HepG2 (cell line): ENCODE measurements at regions not wholly inside any gene's neighbourhood (a gene's known extent, or its start where the extent isn't known, plus 50 kb on each side); places are given as distances from the start of the nearest gene placed in this dataset.
A peak's percentile ranks its signal among the peaks of the same experiment; 100 is the strongest.

Source experiments
- ATAC-seq: fragments of 200-7000 bp; cut with Tn5 transposase; 3 replicates; pipeline ENCODE4 v1.9.1; 2020; ENCODE audit warnings: mild to moderate bottlenecking, moderate library complexity
- BruUV-seq: library from RNA; stranded (reverse); fragments of 400-500 nt; replicated peaks from 2 replicates; lab custom pipeline; 2021; lab: Mats Ljungman, UMichigan
- CTCF ChIA-PET: fragments of 300-600 bp; formaldehyde crosslinking; extraction: SDS; loops from one replicate; lab custom pipeline; 2021; ENCODE audit warnings: low total read pairs, inconsistent platforms, low intra/inter-chr PET ratio; lab: Yijun Ruan, JAX
- POLR2A ChIA-PET: fragments of 350-600 bp; sonication (Branson Sonifier 250); formaldehyde crosslinking; loops from one replicate; lab custom pipeline; 2020; ENCODE audit warnings: antibody characterized with exemption, inconsistent platforms; lab: Yijun Ruan, JAX
- DNase-seq: peaks from one replicate; pipeline ENCODE4 v3.0.0-alpha.2; 2015; ENCODE audit warnings: low spot score
- FAIRE-seq: peaks from 3 replicates; lab custom pipeline; 2011; peaks lifted over from hg19 to GRCh38; lab: Jason Lieb, UNC
- H2AFZ ChIP-seq: one replicate; pipeline ENCODE4 v1.6.1; 2011; ENCODE audit warnings: low read length, inconsistent platforms
- H3K27ac ChIP-seq: fragments of 300-600 bp; 3 replicates; pipeline ENCODE4 v1.8.0; 2011; ENCODE audit warnings: mixed run types, mild to moderate bottlenecking, mixed read lengths, low read length, inconsistent platforms; ENCODE audit not compliant: insufficient read depth; ENCODE audit errors: extremely low read length
- H3K27me3 ChIP-seq, 2 experiments: fragments of 200-600 bp in 1 of 2; 2 replicates in 1 of 2; 3 replicates in 1 of 2; pipeline versions ENCODE4 v1.6.0 to v1.8.0; 2011; ENCODE audit warnings: low read length in 2 of 2, mild to moderate bottlenecking in 2 of 2, moderate library complexity in 2 of 2, inconsistent platforms in 1 of 2; ENCODE audit not compliant: insufficient read depth in 2 of 2, control insufficient read depth in 1 of 2
- H3K36me3 ChIP-seq, 2 experiments: fragments of 200-600 bp in 1 of 2; replicated peaks in 1 of 2; 2 replicates in 1 of 2; 3 replicates in 1 of 2; pipeline versions ENCODE4 v1.5.1 to v1.8.0; 2011; ENCODE audit warnings: low read length in 2 of 2, inconsistent platforms in 1 of 2; ENCODE audit not compliant: insufficient read depth in 2 of 2, control insufficient read depth in 1 of 2
- H3K4me1 ChIP-seq: 2 replicates; pipeline ENCODE4 v1.5.1; 2012; ENCODE audit warnings: low read length, inconsistent platforms; ENCODE audit not compliant: insufficient read depth
- H3K4me2 ChIP-seq: 2 replicates; pipeline ENCODE4 v1.6.0; 2011; ENCODE audit warnings: low read depth, low read length, inconsistent platforms
- H3K4me3 ChIP-seq, 3 experiments: fragments of 200-600 bp in 1 of 3; sonication (generic), shearing (Covaris generic) in 1 of 3; replicated peaks in 1 of 3; 2 replicates each; pipeline ENCODE4 v1.5.1; 2011 to 2016; ENCODE audit warnings: low read length in 3 of 3, inconsistent platforms in 2 of 3, low read depth in 2 of 3, mild to moderate bottlenecking in 2 of 3, control low read depth in 1 of 3, mixed read lengths in 1 of 3; ENCODE audit not compliant: insufficient read depth in 1 of 3
- H3K79me2 ChIP-seq: one replicate; pipeline ENCODE4 v1.6.1; 2011; ENCODE audit warnings: low read length, inconsistent platforms; ENCODE audit not compliant: insufficient read depth
- H3K9ac ChIP-seq: 2 replicates; pipeline ENCODE4 v1.6.0; 2011; ENCODE audit warnings: mild to moderate bottlenecking, low read depth, low read length, inconsistent platforms; ENCODE audit not compliant: insufficient read depth
- H3K9me3 ChIP-seq: 2 replicates; pipeline ENCODE4 v1.5.1; 2012; ENCODE audit warnings: mild to moderate bottlenecking, low read length
- H4K20me1 ChIP-seq: 2 replicates; pipeline ENCODE4 v1.6.0; 2011; ENCODE audit warnings: inconsistent platforms, mild to moderate bottlenecking, low read length, moderate library complexity; ENCODE audit not compliant: insufficient read depth
- BRF2 ChIP-seq: sonication (generic); formaldehyde crosslinking; IDR thresholded peaks from 2 replicates; pipeline ENCODE4 v1.8.1; 2022; ENCODE audit warnings: mild to moderate bottlenecking, missing genetic modification reagents
- NONO ChIP-seq, 2 experiments: fragments of 450-650 bp in 1 of 2; sonication (generic) in 1 of 2; formaldehyde crosslinking in 1 of 2; IDR thresholded peaks in 1 of 2; conservative IDR thresholded peaks in 1 of 2; 2 replicates each; pipeline versions ENCODE4 v1.6.1 to v1.8.0; 2017 to 2022; ENCODE audit warnings: mild to moderate bottlenecking in 1 of 2, missing genetic modification reagents in 1 of 2, moderate library complexity in 1 of 2
- ZNF251 ChIP-seq: sonication (generic); formaldehyde crosslinking; IDR thresholded peaks from 2 replicates; pipeline ENCODE4 v1.9.0; 2021; ENCODE audit warnings: mild to moderate bottlenecking, missing genetic modification reagents
- ZNF770 ChIP-seq: sonication (generic); formaldehyde crosslinking; IDR thresholded peaks from 2 replicates; pipeline ENCODE4 v1.5.0; 2020; ENCODE audit warnings: mild to moderate bottlenecking, missing genetic modification reagents
- ZSCAN20 ChIP-seq: sonication (generic); formaldehyde crosslinking; IDR thresholded peaks from 2 replicates; pipeline ENCODE4 v1.4.0; 2020; ENCODE audit warnings: missing genetic modification reagents, mild to moderate bottlenecking, borderline replicate concordance
- WGBS: methylation state at CpG from one replicate; pipeline ENCODE4 v1.1.6; 2017; ENCODE audit warnings: low lambda C conversion rate; 5-methylcytosine and 5-hydroxymethylcytosine counted together
- in situ Hi-C: cut with HindIII; loops from 2 replicates; pipeline ENCODE4 v1.10.0; 2017; ENCODE audit warnings: low pct_unique_long_range_greater_than_20kb; ENCODE audit not compliant: extremely low pct_ligation_motif_present
- intact Hi-C: fragments of 100-400 bp; cut with micrococcal nuclease; formaldehyde crosslinking; loops from one replicate; pipeline ENCODE4 v1.10.0; 2022; ENCODE audit not compliant: unreplicated experiment
- TF ChIP-seq, protein P1 (sequence below): IDR thresholded peaks from 2 replicates; pipeline ENCODE4 v1.6.1; 2016; ENCODE audit warnings: low read depth, control low read depth

GRCh38 chr13:84455143-84455905 lies 573.0 kb upstream of the SLITRK1 start:
- Histone ChIP-seq H2AFZ (no peak overlapping the region), H3K36me3 (no peaks in the 10 kb centered on the region), H3K79me2 (no peaks in the 10 kb centered on the region), H3K9me3 (peaks cover 4% of the 10 kb centered on the region), H3K9ac (no peak overlapping the region), H3K4me3 (no peak overlapping the region), H3K27me3 (no peaks in the 10 kb centered on the region), H3K4me2 (no peak overlapping the region; the same call in 1 of the 2 replicates), H3K27ac (no peak overlapping the region), H3K4me1 (no peaks in the 10 kb centered on the region), H4K20me1 (no peaks in the 10 kb centered on the region)
- in situ Hi-C loops (no loop called here), intact Hi-C loops (no loop called here)
- POLR2A ChIA-PET, result no interaction called here
- FAIRE-seq (no peak), ATAC-seq (peak; percentile 42), DNase-seq (peak; percentile 4)
- TF ChIP-seq, protein P1, sequence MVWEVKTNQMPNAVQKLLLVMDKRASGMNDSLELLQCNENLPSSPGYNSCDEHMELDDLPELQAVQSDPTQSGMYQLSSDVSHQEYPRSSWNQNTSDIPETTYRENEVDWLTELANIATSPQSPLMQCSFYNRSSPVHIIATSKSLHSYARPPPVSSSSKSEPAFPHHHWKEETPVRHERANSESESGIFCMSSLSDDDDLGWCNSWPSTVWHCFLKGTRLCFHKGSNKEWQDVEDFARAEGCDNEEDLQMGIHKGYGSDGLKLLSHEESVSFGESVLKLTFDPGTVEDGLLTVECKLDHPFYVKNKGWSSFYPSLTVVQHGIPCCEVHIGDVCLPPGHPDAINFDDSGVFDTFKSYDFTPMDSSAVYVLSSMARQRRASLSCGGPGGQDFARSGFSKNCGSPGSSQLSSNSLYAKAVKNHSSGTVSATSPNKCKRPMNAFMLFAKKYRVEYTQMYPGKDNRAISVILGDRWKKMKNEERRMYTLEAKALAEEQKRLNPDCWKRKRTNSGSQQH (CRISPR knock-in tag), result no peak
- no peak for TF ChIP-seq ZNF770 (CRISPR knock-in tag)
- no peak for TF ChIP-seq NONO (IDR thresholded peaks at IDR 0.05)
- TF ChIP-seq NONO (CRISPR knock-in tag; conservative IDR thresholded peaks at IDR 0.05), result no peak
- TF ChIP-seq ZNF251 (CRISPR knock-in tag), result no peak
- no peak for TF ChIP-seq BRF2 (CRISPR knock-in tag)
- TF ChIP-seq ZSCAN20 (CRISPR knock-in tag), result no peak
- WGBS, result 0% methylated on average over 2 of the region's 7 CpGs
- CTCF ChIA-PET, result no interaction called here
- BruUV-seq, result no TSS peak
